Activated CD4-positive, alpha-beta T cell treated with anti-CD3 and anti-CD28 coated beads, Interleukin-2, amount 50 U/mL, for 16 hours (primary cell): ENCODE measurements at regions not wholly inside any gene's neighbourhood (a gene's known extent, or its start where the extent isn't known, plus 50 kb on each side); places are given as distances from the start of the nearest gene placed in this dataset.
"Not testable (repeated sequence)": the region's sequence is repeated elsewhere in the genome, so short reads cannot be mapped to it uniquely, and the experiment has no call there.

Experiments
- DNase-seq: peaks from one replicate; pipeline ENCODE4 v3.0.0-alpha.2; 2020

GRCh38 chr22:19603346-19603745, 79.1 kb upstream of the CLDN5 start:
- not testable (repeated sequence) for DNase-seq

GRCh38 chr22:19603767-19604166, 79.6 kb upstream of the CLDN5 start:
- DNase-seq: no peak

- no peak for DNase-seq
Observed at GRCh38 chr22:19604711-19605268, 80.6 kb upstream of the CLDN5 start.

GRCh38 chr22:19605508-19606331, 81.5 kb upstream of the CLDN5 start:
- DNase-seq: no peak

GRCh38 chr22:19606332-19607191, 82.4 kb upstream of the CLDN5 start:
- DNase-seq: no peak

- DNase-seq: no peak
Observed at GRCh38 chr22:19607192-19608002, 83.2 kb upstream of the CLDN5 start.

GRCh38 chr22:19608003-19608690, 83.9 kb upstream of the CLDN5 start:
- DNase-seq: no peak

- DNase-seq: not testable (repeated sequence)
Observed at GRCh38 chr22:19609753-19610152, 85.5 kb upstream of the CLDN5 start.

GRCh38 chr22:19610518-19611253, 86.5 kb upstream of the CLDN5 start:
- DNase-seq: no peak

GRCh38 chr22:19611590-19611989, 87.4 kb upstream of the CLDN5 start:
- no peak for DNase-seq

- DNase-seq: no peak
Observed at GRCh38 chr22:19612866-19613572, 88.8 kb upstream of the CLDN5 start.

- no peak for DNase-seq
Observed at GRCh38 chr22:19614536-19614863, 90.3 kb upstream of the CLDN5 start.

- DNase-seq: no peak
Observed at GRCh38 chr22:19615001-19615461, 90.8 kb upstream of the CLDN5 start.

GRCh38 chr22:19615867-19616581, 91.8 kb upstream of the CLDN5 start:
- no peak for DNase-seq

GRCh38 chr22:19619144-19620009, 94.9 kb upstream of the SEPTIN5 start:
- DNase-seq: no peak

- DNase-seq: no peak
Observed at GRCh38 chr22:19620742-19621371, 93.4 kb upstream of the SEPTIN5 start.

GRCh38 chr22:19621373-19622060, 92.8 kb upstream of the SEPTIN5 start:
- DNase-seq: no peak

GRCh38 chr22:19622061-19622441, 92.3 kb upstream of the SEPTIN5 start:
- DNase-seq: no peak
